ENCODE measurements at regions not wholly inside any gene's neighbourhood (a gene's known extent, or its start where the extent isn't known, plus 50 kb on each side); places are given as distances from the start of the nearest gene placed in this dataset.

DNA sequence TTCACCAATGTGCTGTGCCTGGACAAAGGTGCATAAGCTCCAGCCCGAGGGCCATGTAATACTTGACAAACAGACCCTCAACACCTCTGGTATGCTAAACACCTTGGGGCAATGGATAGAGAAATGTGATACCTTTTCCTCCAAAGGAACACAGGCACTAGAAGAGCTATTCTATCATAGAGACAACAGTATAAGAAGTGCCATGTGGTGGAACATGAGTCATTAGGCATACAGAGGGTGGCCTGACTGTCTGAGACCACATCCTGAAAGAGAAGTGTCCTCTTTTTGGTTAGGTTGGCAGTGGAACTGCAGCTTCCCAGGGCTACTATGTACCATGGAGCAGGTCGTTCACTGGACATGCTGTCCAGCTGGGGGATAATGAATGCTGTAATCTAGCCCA, 153.9 kb downstream of the INSIG2 start:
- H3K9me3 ChIP-seq: no peaks in the 10 kb centered on the region
- H3K36me3 ChIP-seq: no peaks in the 10 kb centered on the region
- H3K4me1 ChIP-seq: no peaks in the 10 kb centered on the region
- DNase-seq: no peak
- no peaks in the 10 kb centered on the region for H3K27me3 ChIP-seq
- intact Hi-C loops (cut with DNase I; ENCODE audit: low total_unique reads) (no loop called here), in situ Hi-C loops (cut with MboI; ENCODE audit: low sequenced_read_pairs in 4 of 4) (no loop called here)
- no peak for TF ChIP-seq POLR2A (IDR thresholded peaks at IDR 0.05)
- TF ChIP-seq, protein P1, sequence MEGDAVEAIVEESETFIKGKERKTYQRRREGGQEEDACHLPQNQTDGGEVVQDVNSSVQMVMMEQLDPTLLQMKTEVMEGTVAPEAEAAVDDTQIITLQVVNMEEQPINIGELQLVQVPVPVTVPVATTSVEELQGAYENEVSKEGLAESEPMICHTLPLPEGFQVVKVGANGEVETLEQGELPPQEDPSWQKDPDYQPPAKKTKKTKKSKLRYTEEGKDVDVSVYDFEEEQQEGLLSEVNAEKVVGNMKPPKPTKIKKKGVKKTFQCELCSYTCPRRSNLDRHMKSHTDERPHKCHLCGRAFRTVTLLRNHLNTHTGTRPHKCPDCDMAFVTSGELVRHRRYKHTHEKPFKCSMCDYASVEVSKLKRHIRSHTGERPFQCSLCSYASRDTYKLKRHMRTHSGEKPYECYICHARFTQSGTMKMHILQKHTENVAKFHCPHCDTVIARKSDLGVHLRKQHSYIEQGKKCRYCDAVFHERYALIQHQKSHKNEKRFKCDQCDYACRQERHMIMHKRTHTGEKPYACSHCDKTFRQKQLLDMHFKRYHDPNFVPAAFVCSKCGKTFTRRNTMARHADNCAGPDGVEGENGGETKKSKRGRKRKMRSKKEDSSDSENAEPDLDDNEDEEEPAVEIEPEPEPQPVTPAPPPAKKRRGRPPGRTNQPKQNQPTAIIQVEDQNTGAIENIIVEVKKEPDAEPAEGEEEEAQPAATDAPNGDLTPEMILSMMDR (IDR thresholded peaks at IDR 0.05 in 4 of 5, conservative IDR thresholded peaks at IDR 0.05 in 1 of 5): no peak
- H3K27ac ChIP-seq: no peak overlapping the region
- H3K4me3 ChIP-seq: no peak overlapping the region
- ATAC-seq: no peak

DNA sequence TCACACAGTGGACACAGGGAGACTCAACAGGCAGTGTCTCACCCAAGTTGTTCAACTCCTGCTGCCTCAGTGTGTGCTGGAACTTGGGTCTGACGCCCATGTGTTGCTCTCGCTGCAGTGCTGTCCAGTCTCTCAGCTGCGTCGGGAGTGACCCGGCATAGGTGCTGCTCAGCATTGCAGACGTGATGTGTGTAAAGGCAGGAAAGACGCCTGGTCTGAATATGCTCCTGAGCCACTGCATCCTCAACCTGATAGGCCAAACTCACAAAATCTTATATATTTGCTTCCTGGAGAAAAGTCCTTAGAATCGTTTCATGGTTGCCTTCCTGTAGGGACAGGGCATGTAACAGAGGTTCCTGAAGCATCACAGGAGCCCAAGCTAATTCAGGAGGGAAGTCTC, 152.9 kb downstream of the INSIG2 start:
- no peaks in the 10 kb centered on the region for H3K9me3 ChIP-seq
- no peak for DNase-seq
- intact Hi-C loops (cut with DNase I; ENCODE audit: low total_unique reads): no loop called here
- no peaks in the 10 kb centered on the region for H3K27me3 ChIP-seq
- in situ Hi-C loops (cut with MboI; ENCODE audit: low sequenced_read_pairs in 4 of 4): no loop called here
- no peak for ATAC-seq
- H3K4me1 ChIP-seq: no peaks in the 10 kb centered on the region
- TF ChIP-seq POLR2A (IDR thresholded peaks at IDR 0.05): no peak
- TF ChIP-seq, protein P1 (IDR thresholded peaks at IDR 0.05 in 4 of 5, conservative IDR thresholded peaks at IDR 0.05 in 1 of 5): no peak
- H3K4me3 ChIP-seq: no peak overlapping the region
- H3K27ac ChIP-seq: no peak overlapping the region
- no peaks in the 10 kb centered on the region for H3K36me3 ChIP-seq

DNA sequence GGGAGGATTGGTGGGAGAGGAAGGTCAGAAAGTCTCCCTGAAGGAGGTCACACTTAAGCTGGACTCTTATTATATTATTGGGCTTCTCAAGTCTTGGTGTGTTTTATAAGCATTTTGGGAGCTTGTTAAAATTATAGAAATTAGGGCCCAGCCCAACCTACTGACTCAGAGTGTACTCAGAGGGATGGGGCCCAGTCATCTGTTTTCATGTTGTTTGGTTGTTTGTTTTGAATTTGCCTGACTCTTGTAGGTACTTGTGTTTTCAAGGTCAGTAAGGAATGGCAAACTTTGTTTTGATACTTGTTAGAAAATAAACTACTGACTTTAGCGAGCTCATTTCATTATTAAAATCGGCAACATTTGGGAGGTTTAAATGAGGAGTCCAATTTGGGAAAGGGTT, 152.0 kb downstream of the INSIG2 start:
- Histone ChIP-seq H3K27me3 (no peaks in the 10 kb centered on the region), H3K9me3 (no peaks in the 10 kb centered on the region), H3K27ac (no peak overlapping the region), H3K36me3 (no peaks in the 10 kb centered on the region), H3K4me3 (no peak overlapping the region), H3K4me1 (no peaks in the 10 kb centered on the region)
- TF ChIP-seq POLR2A (IDR thresholded peaks at IDR 0.05): no peak
- TF ChIP-seq, protein P1 (IDR thresholded peaks at IDR 0.05 in 4 of 5, conservative IDR thresholded peaks at IDR 0.05 in 1 of 5): no peak
- in situ Hi-C loops (cut with MboI; ENCODE audit: low sequenced_read_pairs in 4 of 4): no loop called here
- no peak for ATAC-seq
- intact Hi-C loops (cut with DNase I; ENCODE audit: low total_unique reads): no loop called here
- no peak for DNase-seq

DNA sequence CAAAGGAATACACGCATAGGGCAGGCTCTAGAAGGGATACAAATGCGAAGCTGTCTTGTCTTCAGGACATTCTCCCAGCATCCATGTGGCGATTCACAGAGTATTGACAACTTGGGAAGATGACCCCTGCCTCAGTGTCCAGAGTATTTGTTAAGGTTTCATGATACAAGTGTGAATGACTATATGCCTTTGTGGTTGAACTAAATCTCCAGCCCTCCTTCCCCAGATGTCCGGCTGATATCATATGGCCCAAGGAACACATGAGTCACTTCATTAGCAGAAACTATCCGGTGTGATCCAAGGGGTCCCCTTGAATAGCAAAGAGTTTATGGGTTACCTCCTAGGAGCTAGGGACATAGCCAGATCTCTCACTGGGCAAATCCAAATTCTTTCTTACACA, 151.0 kb downstream of the INSIG2 start:
- H3K4me3 ChIP-seq: no peak overlapping the region
- no peaks in the 10 kb centered on the region for H3K27me3 ChIP-seq
- no peaks in the 10 kb centered on the region for H3K36me3 ChIP-seq
- no peak for TF ChIP-seq POLR2A (IDR thresholded peaks at IDR 0.05)
- TF ChIP-seq, protein P1 (IDR thresholded peaks at IDR 0.05 in 4 of 5, conservative IDR thresholded peaks at IDR 0.05 in 1 of 5): no peak
- no peaks in the 10 kb centered on the region for H3K9me3 ChIP-seq
- no peak for ATAC-seq
- intact Hi-C loops (cut with DNase I; ENCODE audit: low total_unique reads) (no loop called here), in situ Hi-C loops (cut with MboI; ENCODE audit: low sequenced_read_pairs in 4 of 4) (no loop called here)
- H3K27ac ChIP-seq: no peak overlapping the region
- H3K4me1 ChIP-seq: no peaks in the 10 kb centered on the region
- no peak for DNase-seq

DNA sequence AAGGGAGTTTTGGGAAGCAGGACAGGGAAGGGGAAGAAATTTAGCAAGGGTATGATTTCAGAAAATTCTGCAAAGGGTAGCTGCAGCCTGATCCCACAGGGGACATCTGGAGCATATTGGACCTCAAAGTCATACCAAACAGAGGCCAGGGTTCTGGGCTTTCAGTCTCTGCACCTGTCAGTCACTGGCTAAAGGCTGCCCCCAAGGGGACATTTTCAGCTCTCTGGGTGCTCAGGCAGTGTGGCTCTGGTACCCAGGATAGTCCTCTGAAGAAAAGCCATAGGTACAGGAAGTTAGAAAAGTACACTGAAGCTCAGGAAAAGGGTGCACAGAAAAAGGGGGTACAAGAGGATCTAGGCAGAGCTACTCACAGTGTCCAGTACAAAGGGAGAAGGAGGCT, 149.2 kb downstream of the INSIG2 start:
- no peak for ATAC-seq
- no peak overlapping the region for H3K27ac ChIP-seq
- intact Hi-C loops (cut with DNase I; ENCODE audit: low total_unique reads) (no loop called here), in situ Hi-C loops (cut with MboI; ENCODE audit: low sequenced_read_pairs in 4 of 4) (no loop called here)
- DNase-seq: no peak
- TF ChIP-seq POLR2A (IDR thresholded peaks at IDR 0.05): no peak
- TF ChIP-seq, protein P1 (IDR thresholded peaks at IDR 0.05 in 4 of 5, conservative IDR thresholded peaks at IDR 0.05 in 1 of 5): no peak
- H3K9me3 ChIP-seq: no peaks in the 10 kb centered on the region
- H3K4me1 ChIP-seq: no peaks in the 10 kb centered on the region
- no peak overlapping the region for H3K4me3 ChIP-seq
- H3K36me3 ChIP-seq: no peaks in the 10 kb centered on the region
- no peaks in the 10 kb centered on the region for H3K27me3 ChIP-seq
